OCI-LY1 (cell line): ENCODE measurements at regions not wholly inside any gene's neighbourhood (a gene's known extent, or its start where the extent isn't known, plus 50 kb on each side); places are given as distances from the start of the nearest gene placed in this dataset.

Experiments
- H2AFZ ChIP-seq: fragments of 200-600 bp; sonication (generic), shearing (Covaris generic); 2 replicates; pipeline ENCODE4 v1.6.0; 2014; ENCODE audit warnings: antibody characterized with exemption, mild to moderate bottlenecking, low read length
- H3F3A ChIP-seq: fragments of 200-600 bp; sonication (generic), shearing (Covaris generic); 2 replicates; pipeline ENCODE4 v1.6.0; 2014; ENCODE audit warnings: mild to moderate bottlenecking, antibody characterized with exemption, low read length, moderate library complexity; ENCODE audit not compliant: insufficient read depth
- H3K27ac ChIP-seq: fragments of 200-600 bp; sonication (generic); 2 replicates; pipeline ENCODE4 v1.5.1; 2014; ENCODE audit warnings: low read length, mixed run types, mild to moderate bottlenecking, low read depth; ENCODE audit not compliant: poor library complexity, severe bottlenecking
- H3K27me3 ChIP-seq: fragments of 200-600 bp; sonication (generic); 2 replicates; pipeline ENCODE4 v1.6.0; 2014; ENCODE audit warnings: antibody characterized with exemption, mild to moderate bottlenecking, low read length, moderate library complexity; ENCODE audit not compliant: insufficient read depth
- H3K36me3 ChIP-seq: fragments of 200-600 bp; sonication (generic); 2 replicates; pipeline ENCODE4 v1.6.1; 2014; ENCODE audit warnings: mild to moderate bottlenecking, antibody characterized with exemption, low read length, moderate library complexity, mixed read lengths; ENCODE audit not compliant: insufficient read depth
- H3K4me1 ChIP-seq: fragments of 200-600 bp; sonication (generic); 2 replicates; pipeline ENCODE4 v1.5.1; 2014; ENCODE audit warnings: mild to moderate bottlenecking, low read length, moderate library complexity; ENCODE audit not compliant: insufficient read depth, severe bottlenecking
- H3K4me2 ChIP-seq: fragments of 200-600 bp; sonication (generic), shearing (Covaris generic); 2 replicates; pipeline ENCODE4 v1.6.1; 2014; ENCODE audit warnings: low read length
- H3K4me3 ChIP-seq: fragments of 200-600 bp; sonication (generic); 2 replicates; pipeline ENCODE4 v1.5.1; 2014; ENCODE audit warnings: low read length, low read depth, mild to moderate bottlenecking, mixed read lengths; ENCODE audit not compliant: poor library complexity, severe bottlenecking
- H3K79me2 ChIP-seq: fragments of 200-600 bp; shearing (Covaris generic); 2 replicates; pipeline ENCODE4 v1.6.1; 2016; ENCODE audit warnings: mixed run types, low read length, mixed read lengths; ENCODE audit not compliant: insufficient read depth
- H3K9ac ChIP-seq: fragments of 200-600 bp; sonication (generic), shearing (Covaris generic); 2 replicates; pipeline ENCODE4 v1.6.1; 2014; ENCODE audit warnings: mild to moderate bottlenecking, low read length, mixed read lengths
- H3K9me2 ChIP-seq: fragments of 200-600 bp; sonication (generic), shearing (Covaris generic); 2 replicates; pipeline ENCODE4 v1.6.1; 2014; ENCODE audit warnings: low read depth, mild to moderate bottlenecking, low read length, mixed read lengths
- H3K9me3 ChIP-seq: fragments of 200-600 bp; shearing (Covaris generic); 2 replicates; pipeline ENCODE4 v1.6.1; 2014; ENCODE audit warnings: low read length, mixed read lengths
- H4K20me1 ChIP-seq: fragments of 200-600 bp; sonication (generic), shearing (Covaris generic); 2 replicates; pipeline ENCODE4 v1.6.0; 2016; ENCODE audit warnings: mild to moderate bottlenecking, low read length; ENCODE audit not compliant: insufficient read depth
- CTCF ChIP-seq: fragments of 200-600 bp; sonication (generic), shearing (Covaris generic); IDR thresholded peaks from 2 replicates; pipeline ENCODE4 v1.5.1; 2017; ENCODE audit warnings: mild to moderate bottlenecking, antibody characterized with exemption, low read length, moderate library complexity, mixed read lengths
- EZH2 ChIP-seq: fragments of 200-600 bp; sonication (generic), shearing (Covaris generic); IDR thresholded peaks from 2 replicates; pipeline ENCODE4 v1.8.0; 2017; ENCODE audit warnings: borderline replicate concordance, mixed run types, mild to moderate bottlenecking, antibody characterized with exemption, low read length, moderate library complexity, mixed read lengths

GRCh38 chr18:77376043-77376732, 126.5 kb downstream of the GALR1 start:
- Histone ChIP-seq H3K4me3 (no peak overlapping the region), H3K4me2 (no peak overlapping the region), H3K36me3 (no peaks in the 10 kb centered on the region), H4K20me1 (no peaks in the 10 kb centered on the region), H3K4me1 (no peaks in the 10 kb centered on the region), H3K27ac (no peak overlapping the region), H3K9ac (no peak overlapping the region), H3F3A (no peaks in the 10 kb centered on the region), H3K9me2 (no peaks in the 10 kb centered on the region), H2AFZ (no peak overlapping the region), H3K27me3 (no peaks in the 10 kb centered on the region), H3K79me2 (no peaks in the 10 kb centered on the region), H3K9me3 (no peaks in the 10 kb centered on the region)
- TF ChIP-seq CTCF (no peak), EZH2 (no peak)

GRCh38 chr18:77376733-77377094, 127.1 kb downstream of the GALR1 start:
- Histone ChIP-seq H3K27me3 (no peaks in the 10 kb centered on the region), H3K9me2 (no peaks in the 10 kb centered on the region), H2AFZ (no peak overlapping the region), H3K4me2 (no peak overlapping the region), H4K20me1 (no peaks in the 10 kb centered on the region), H3F3A (no peaks in the 10 kb centered on the region), H3K79me2 (no peaks in the 10 kb centered on the region), H3K9me3 (no peaks in the 10 kb centered on the region), H3K4me1 (no peaks in the 10 kb centered on the region), H3K4me3 (no peak overlapping the region), H3K36me3 (no peaks in the 10 kb centered on the region), H3K9ac (no peak overlapping the region), H3K27ac (no peak overlapping the region)
- TF ChIP-seq CTCF: no peak
- TF ChIP-seq EZH2: no peak

- Histone ChIP-seq H3K9ac (no peak overlapping the region), H3K4me1 (no peaks in the 10 kb centered on the region), H3K4me3 (no peak overlapping the region), H3K36me3 (no peaks in the 10 kb centered on the region), H3K27ac (no peak overlapping the region), H3F3A (no peaks in the 10 kb centered on the region), H3K9me3 (no peaks in the 10 kb centered on the region), H4K20me1 (no peaks in the 10 kb centered on the region), H3K4me2 (no peak overlapping the region), H3K9me2 (no peaks in the 10 kb centered on the region), H2AFZ (no peak overlapping the region), H3K79me2 (no peaks in the 10 kb centered on the region), H3K27me3 (no peaks in the 10 kb centered on the region)
- TF ChIP-seq EZH2 (no peak), CTCF (no peak)
These were observed 128.2 kb downstream of the GALR1 start for GRCh38 chr18:77377813-77378212.
